ENCODE measurements at regions not wholly inside any gene's neighbourhood (a gene's known extent, or its start where the extent isn't known, plus 50 kb on each side); places are given as distances from the start of the nearest gene placed in this dataset.

GRCh38 chr5:29942089-29942488, 1251.4 kb upstream of the CDH6 start:
- H3K4me3 ChIP-seq = no peak overlapping the region
- no peak overlapping the region for H3K27ac Mint-ChIP-seq
- no peaks in the 10 kb centered on the region for H3K27me3 Mint-ChIP-seq (ENCODE audit: insufficient read depth, low read depth, poor library complexity)
- ATAC-seq (no peak), DNase-seq (ENCODE audit: low spot score) (no peak)
- H3K4me2 ChIP-seq = no peak overlapping the region
- H3K9me3 Mint-ChIP-seq = no peaks in the 10 kb centered on the region
- H3K27me3 ChIP-seq (ENCODE audit: insufficient read depth) = no peaks in the 10 kb centered on the region
- no peaks in the 10 kb centered on the region for H3K4me1 ChIP-seq (ENCODE audit: insufficient read depth)
- TF ChIP-seq REST (IDR thresholded peaks at IDR 0.05; ENCODE audit: unreplicated experiment) = no peak
- TF ChIP-seq NANOG (IDR thresholded peaks at IDR 0.05; ENCODE audit: borderline replicate concordance) = no peak
- TF ChIP-seq, protein P1, sequence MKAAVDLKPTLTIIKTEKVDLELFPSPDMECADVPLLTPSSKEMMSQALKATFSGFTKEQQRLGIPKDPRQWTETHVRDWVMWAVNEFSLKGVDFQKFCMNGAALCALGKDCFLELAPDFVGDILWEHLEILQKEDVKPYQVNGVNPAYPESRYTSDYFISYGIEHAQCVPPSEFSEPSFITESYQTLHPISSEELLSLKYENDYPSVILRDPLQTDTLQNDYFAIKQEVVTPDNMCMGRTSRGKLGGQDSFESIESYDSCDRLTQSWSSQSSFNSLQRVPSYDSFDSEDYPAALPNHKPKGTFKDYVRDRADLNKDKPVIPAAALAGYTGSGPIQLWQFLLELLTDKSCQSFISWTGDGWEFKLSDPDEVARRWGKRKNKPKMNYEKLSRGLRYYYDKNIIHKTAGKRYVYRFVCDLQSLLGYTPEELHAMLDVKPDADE (IDR thresholded peaks at IDR 0.05) = no peak
- no peak for TF ChIP-seq EZH2 (IDR thresholded peaks at IDR 0.05; ENCODE audit: low read depth, unreplicated experiment)
- TF ChIP-seq POLR2AphosphoS5 (IDR thresholded peaks at IDR 0.05; ENCODE audit: low read depth) = no peak
- no peak for TF ChIP-seq CREB1 (CRISPR knock-in tag; IDR thresholded peaks at IDR 0.05; ENCODE audit: low read depth)
- no peak for TF ChIP-seq ZNF114 (CRISPR knock-in tag; IDR thresholded peaks at IDR 0.05)
- no peak for TF ChIP-seq ZNF462 (CRISPR knock-in tag; IDR thresholded peaks at IDR 0.05)
- TF ChIP-seq CTCF (conservative IDR thresholded peaks at IDR 0.05; ENCODE audit: low read depth in 2 of 2) = no peak
- TF ChIP-seq STAT1 (IDR thresholded peaks at IDR 0.05; ENCODE audit: unreplicated experiment) = no peak
- H2AFZ ChIP-seq = no peak overlapping the region
- no peaks in the 10 kb centered on the region for H3K79me2 ChIP-seq (replicated peaks; ENCODE audit: insufficient read depth)
- no peaks in the 10 kb centered on the region for H4K20me1 ChIP-seq (replicated peaks; ENCODE audit: insufficient read depth)
- H3K36me3 Mint-ChIP-seq (ENCODE audit: low read depth) = no peaks in the 10 kb centered on the region
- no peaks in the 10 kb centered on the region for H3F3A ChIP-seq (replicated peaks; ENCODE audit: low read depth)
- no peaks in the 10 kb centered on the region for H3K9me2 ChIP-seq (ENCODE audit: insufficient read depth)
- no peaks in the 10 kb centered on the region for H3K4me1 Mint-ChIP-seq
- H3K36me3 ChIP-seq (ENCODE audit: insufficient read depth) = no peaks in the 10 kb centered on the region
- no peak overlapping the region for H3K4me3 Mint-ChIP-seq
- no peak overlapping the region for H3K27ac ChIP-seq (ENCODE audit: low read depth)

Data from GM23338 (cell line).